ENCODE measurements at regions not wholly inside any gene's neighbourhood (a gene's known extent, or its start where the extent isn't known, plus 50 kb on each side); places are given as distances from the start of the nearest gene placed in this dataset.
"Not testable (repeated sequence)": the region's sequence is repeated elsewhere in the genome, so short reads cannot be mapped to it uniquely, and the experiment has no call there.

GRCh38 chr2:228355897-228356296 lies 174.4 kb upstream of the SPHKAP start:
- ATAC-seq = no peak
- DNase-seq = no peak
- 20% methylated on average over 2 of the region's 2 CpGs for WGBS (ENCODE audit: insufficient coverage, low coverage, low lambda C conversion rate, missing lambda C conversion rate)
- no peaks in the 10 kb centered on the region for H3K9me3 ChIP-seq
- no peaks in the 10 kb centered on the region for H3K4me1 ChIP-seq
- H3K36me3 ChIP-seq = no peaks in the 10 kb centered on the region
- intact Hi-C loops (cut with DNase I) = no loop called here
- no peaks in the 10 kb centered on the region for H3K27me3 ChIP-seq
- TF ChIP-seq POLR2A (IDR thresholded peaks at IDR 0.05) (no peak), CTCF (IDR thresholded peaks at IDR 0.05) (no peak)
- no peak overlapping the region for H3K4me3 ChIP-seq
- H3K27ac ChIP-seq = no peak overlapping the region

GRCh38 chr2:228352980-228353379 lies 171.5 kb upstream of the SPHKAP start:
- intact Hi-C loops (cut with DNase I); H3K9me3 ChIP-seq; H3K4me1 ChIP-seq; H3K27ac ChIP-seq; H3K36me3 ChIP-seq; H3K4me3 ChIP-seq; ATAC-seq; DNase-seq; H3K27me3 ChIP-seq: not testable (repeated sequence)
- WGBS (ENCODE audit: insufficient coverage, low coverage, low lambda C conversion rate, missing lambda C conversion rate) = 64% methylated on average over 7 of the region's 12 CpGs

GRCh38 chr2:228352048-228352447 lies 170.6 kb upstream of the SPHKAP start:
- intact Hi-C loops (cut with DNase I) = no loop called here
- Histone ChIP-seq H3K27me3 (no peaks in the 10 kb centered on the region), H3K27ac (no peak overlapping the region), H3K4me3 (no peak overlapping the region), H3K36me3 (no peaks in the 10 kb centered on the region), H3K4me1 (no peaks in the 10 kb centered on the region), H3K9me3 (no peaks in the 10 kb centered on the region)
- WGBS (ENCODE audit: insufficient coverage, low coverage, low lambda C conversion rate, missing lambda C conversion rate) = 0% methylated on average over 1 of the region's 1 CpG
- no peak for TF ChIP-seq POLR2A (IDR thresholded peaks at IDR 0.05)
- no peak for TF ChIP-seq CTCF (IDR thresholded peaks at IDR 0.05)
- ATAC-seq (no peak), DNase-seq (no peak)

- no peak for ATAC-seq
- H3K27me3 ChIP-seq = no peaks in the 10 kb centered on the region
- no peaks in the 10 kb centered on the region for H3K4me1 ChIP-seq
- intact Hi-C loops (cut with DNase I) = no loop called here
- no peak overlapping the region for H3K4me3 ChIP-seq
- no peak for TF ChIP-seq POLR2A (IDR thresholded peaks at IDR 0.05)
- TF ChIP-seq CTCF (IDR thresholded peaks at IDR 0.05) = no peak
- H3K9me3 ChIP-seq = no peaks in the 10 kb centered on the region
- H3K27ac ChIP-seq = no peak overlapping the region
- DNase-seq = no peak
- no peaks in the 10 kb centered on the region for H3K36me3 ChIP-seq
Observed at GRCh38 chr2:228348516-228349064, 167.1 kb upstream of the SPHKAP start.

- H3K4me3 ChIP-seq = no peak overlapping the region
- intact Hi-C loops (cut with DNase I) = no loop called here
- no peaks in the 10 kb centered on the region for H3K27me3 ChIP-seq
- TF ChIP-seq CTCF (IDR thresholded peaks at IDR 0.05) (no peak), POLR2A (IDR thresholded peaks at IDR 0.05) (no peak)
- no peaks in the 10 kb centered on the region for H3K9me3 ChIP-seq
- DNase-seq (no peak), ATAC-seq (no peak)
- 50% methylated on average over 2 of the region's 2 CpGs for WGBS (ENCODE audit: insufficient coverage, low coverage, low lambda C conversion rate, missing lambda C conversion rate)
- H3K36me3 ChIP-seq = no peaks in the 10 kb centered on the region
- H3K4me1 ChIP-seq = no peaks in the 10 kb centered on the region
- no peak overlapping the region for H3K27ac ChIP-seq
Observed at GRCh38 chr2:228344531-228344930, 163.0 kb upstream of the SPHKAP start.

All from right lobe of liver (tissue), 6 donors.